Stimulated activated CD8-positive, alpha-beta memory T cell treated with anti-CD3 and anti-CD28 coated beads, Interleukin-4, amount 100 ng/mL, for 4 hours (primary cell): ENCODE measurements at regions not wholly inside any gene's neighbourhood (a gene's known extent, or its start where the extent isn't known, plus 50 kb on each side); places are given as distances from the start of the nearest gene placed in this dataset.
"Not testable (repeated sequence)": the region's sequence is repeated elsewhere in the genome, so short reads cannot be mapped to it uniquely, and the experiment has no call there.

Source experiments
- DNase-seq, 2 donors: peaks; one replicate each; pipeline ENCODE4 v3.0.0-alpha.2; 2020; ENCODE audit warnings: low read depth in 2 of 2, low spot score in 1 of 2

DNA sequence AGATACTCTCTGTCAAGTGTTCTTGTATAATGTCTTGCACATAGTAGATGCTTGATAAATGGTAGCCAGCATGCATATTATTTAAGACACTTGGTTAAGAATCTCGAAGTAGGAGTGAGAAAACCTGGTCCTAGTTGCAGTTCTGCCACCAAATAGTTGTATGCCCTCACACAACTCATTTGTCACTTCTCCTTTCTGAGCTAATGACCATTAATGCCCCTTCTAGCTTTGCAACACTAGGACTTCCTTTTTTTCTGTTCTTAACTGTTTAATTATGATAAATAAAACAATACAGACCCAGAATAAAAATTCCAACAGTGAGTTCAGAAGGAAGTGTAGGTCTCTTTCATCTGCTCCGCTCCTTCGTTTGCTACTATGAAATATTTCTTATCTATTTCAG lies 453.6 kb downstream of the TMEM135 start:
- DNase-seq, result no peak

GRCh38 chr11:87490671-87491070 lies 452.9 kb downstream of the TMEM135 start:
- DNase-seq, result no peak

GRCh38 chr11:87484566-87484965 lies 446.8 kb downstream of the TMEM135 start:
- DNase-seq, result no peak

- no peak for DNase-seq
Observed at GRCh38 chr11:87477321-87477720, 439.6 kb downstream of the TMEM135 start.

- DNase-seq, result no peak
Observed at GRCh38 chr11:87473174-87473573, 435.4 kb downstream of the TMEM135 start.

- no peak for DNase-seq
Observed at GRCh38 chr11:87466223-87466622, 428.5 kb downstream of the TMEM135 start.

GRCh38 chr11:87465716-87466115 lies 428.0 kb downstream of the TMEM135 start:
- no peak for DNase-seq

GRCh38 chr11:87463486-87464102 lies 425.9 kb downstream of the TMEM135 start:
- DNase-seq, result no peak

- DNase-seq, result no peak
Observed at GRCh38 chr11:87462171-87462570, 424.4 kb downstream of the TMEM135 start.

GRCh38 chr11:87460842-87461637 lies 423.3 kb downstream of the TMEM135 start:
- DNase-seq, result no peak

GRCh38 chr11:87460279-87460678 lies 422.5 kb downstream of the TMEM135 start:
- DNase-seq, result no peak

DNA sequence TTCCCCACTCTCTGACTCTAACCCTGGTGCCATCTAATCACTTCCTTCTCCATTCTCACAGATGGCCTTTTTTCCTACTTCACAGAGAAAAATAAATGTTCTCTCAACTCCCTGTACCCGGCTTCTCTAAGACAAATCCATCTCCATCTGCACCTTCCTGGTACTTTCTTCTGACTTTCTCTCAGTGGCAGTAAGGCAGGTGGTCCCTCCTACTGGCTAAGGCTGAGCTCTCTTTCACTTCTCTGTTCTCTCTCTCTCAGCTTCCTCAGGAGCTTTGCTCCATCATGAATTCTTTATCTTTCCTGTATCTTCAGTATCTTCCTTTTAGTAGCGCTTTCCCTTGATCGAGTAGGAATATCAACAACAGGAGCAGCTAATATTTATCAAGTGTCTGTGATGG lies 421.6 kb downstream of the TMEM135 start:
- no peak for DNase-seq

- no peak for DNase-seq
Observed at GRCh38 chr11:87456499-87456898, 418.8 kb downstream of the TMEM135 start.

DNA sequence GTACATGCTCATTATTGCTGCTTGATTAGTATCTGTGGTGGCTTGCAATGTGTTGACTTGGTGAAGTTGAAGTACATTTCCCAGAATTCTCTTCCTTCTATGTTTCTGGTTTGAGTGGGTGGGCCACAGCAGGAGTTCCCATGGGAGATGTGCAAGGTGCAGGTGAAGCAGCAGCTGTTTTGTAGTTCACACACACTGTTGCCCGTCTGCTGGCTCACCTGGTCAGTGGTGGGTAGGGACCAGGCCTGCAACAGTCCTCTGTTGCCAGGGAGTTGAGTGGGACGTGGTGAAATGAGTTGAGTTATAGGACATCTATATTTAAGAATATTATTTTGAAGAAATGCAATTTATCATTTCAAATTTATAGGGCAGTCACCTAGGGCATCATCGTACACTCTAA lies 417.4 kb downstream of the TMEM135 start:
- no peak for DNase-seq

GRCh38 chr11:87454241-87454640 lies 416.5 kb downstream of the TMEM135 start:
- DNase-seq, result no peak

DNA sequence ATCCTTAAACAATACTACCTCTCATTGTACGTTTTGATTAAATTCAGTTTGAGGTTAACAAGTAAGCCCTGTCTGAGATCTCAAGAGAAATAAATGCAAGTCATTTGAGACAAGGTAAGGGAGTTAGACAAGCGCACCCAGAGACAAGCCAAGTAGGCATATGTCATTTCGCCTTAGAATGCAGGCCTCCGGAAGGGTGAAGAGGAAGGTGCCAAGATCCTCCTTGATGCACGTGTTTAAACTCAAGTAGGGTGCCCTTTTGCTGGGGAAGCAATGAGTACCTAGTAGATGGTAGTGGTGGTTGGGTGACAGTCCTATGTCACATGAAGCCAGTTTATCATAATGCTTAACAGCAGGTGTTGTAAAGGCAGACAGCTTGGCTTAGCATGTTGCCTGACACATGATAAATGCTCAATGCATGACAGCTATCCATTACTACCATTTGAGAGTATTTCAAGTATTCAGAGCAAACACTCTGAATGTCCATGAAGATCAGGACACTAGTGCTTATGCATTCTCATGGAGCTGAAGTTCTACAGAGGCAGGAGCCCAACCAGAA lies 415.9 kb downstream of the TMEM135 start:
- DNase-seq, result no peak

GRCh38 chr11:87452025-87452424 lies 414.3 kb downstream of the TMEM135 start:
- DNase-seq, result not testable (repeated sequence)

GRCh38 chr11:87451395-87451794 lies 413.7 kb downstream of the TMEM135 start:
- DNase-seq, result no peak

DNA sequence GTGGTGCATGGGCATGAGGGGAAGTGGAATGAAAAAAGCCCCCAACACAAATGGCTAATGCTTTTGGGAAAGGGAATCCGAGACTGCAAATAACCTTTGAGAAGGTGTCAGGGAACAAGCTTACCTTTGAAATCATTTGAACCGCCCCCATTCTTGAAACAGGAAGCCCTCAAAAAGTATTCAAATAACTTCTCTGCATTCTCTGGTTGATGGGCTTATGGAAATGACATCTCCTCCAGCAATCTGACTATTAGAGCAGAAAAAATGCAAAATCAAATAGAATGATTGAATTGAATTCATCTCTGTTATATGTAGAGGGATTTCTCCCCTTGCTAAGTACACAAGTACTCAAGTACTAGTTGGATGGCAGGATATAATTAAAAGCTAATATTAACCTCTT lies 409.9 kb downstream of the TMEM135 start:
- no peak for DNase-seq

DNA sequence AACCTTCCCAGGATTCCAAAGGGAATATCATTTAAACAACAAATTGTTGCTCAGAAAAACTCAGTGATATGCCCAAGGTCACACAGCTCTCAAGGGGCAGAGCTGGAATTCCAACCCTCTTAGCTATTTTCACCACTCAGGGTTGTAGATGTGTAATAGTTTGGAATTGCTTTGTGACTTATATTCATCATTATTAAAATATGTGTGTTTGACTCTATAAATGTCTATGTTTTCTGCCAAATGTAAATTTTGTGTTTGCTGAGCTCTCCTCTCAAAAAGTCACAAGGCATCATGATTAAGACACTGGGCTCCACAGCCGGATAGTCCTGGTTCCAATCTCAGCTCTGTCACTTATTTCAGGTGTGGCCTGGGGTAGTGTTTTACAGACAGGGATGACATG lies 407.3 kb downstream of the TMEM135 start:
- no peak for DNase-seq

DNA sequence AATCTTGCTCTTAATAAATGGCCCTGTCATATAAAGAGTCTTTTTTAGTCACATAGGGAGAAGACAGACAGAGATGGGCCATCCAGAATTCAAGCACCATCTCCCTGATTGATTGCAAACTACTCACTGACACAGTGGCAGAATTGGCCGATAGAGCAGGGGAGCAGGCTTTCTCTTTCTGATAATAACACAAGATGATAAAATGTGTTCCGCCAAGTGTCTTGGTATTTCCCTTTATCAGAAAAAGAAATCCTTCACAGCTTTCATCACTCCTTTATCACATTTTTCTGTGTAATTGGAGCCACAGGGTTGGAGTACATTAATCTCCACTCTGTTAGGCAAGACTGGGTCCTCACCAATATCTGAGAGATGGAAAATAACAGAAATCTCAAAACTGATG lies 406.0 kb downstream of the TMEM135 start:
- DNase-seq, result no peak

- DNase-seq, result no peak
Observed at GRCh38 chr11:87440076-87440770, 402.5 kb downstream of the TMEM135 start.
